Neural cell (in vitro differentiated cells): ENCODE measurements at regions not wholly inside any gene's neighbourhood (a gene's known extent, or its start where the extent isn't known, plus 50 kb on each side); places are given as distances from the start of the nearest gene placed in this dataset.

Source experiments
- CTCF ChIP-seq: fragments of 450-650 bp; IDR thresholded peaks from 2 replicates; pipeline ENCODE4 v1.5.1; 2014; ENCODE audit warnings: antibody characterized with exemption, mild to moderate bottlenecking, moderate library complexity; ENCODE audit not compliant: poor library complexity, severe bottlenecking
- EZH2 ChIP-seq: fragments of 200-600, 300-800 bp; shearing (Covaris generic), sonication (generic); IDR thresholded peaks from 2 replicates; pipeline ENCODE4 v1.6.1; 2014; ENCODE audit warnings: antibody characterized with exemption, low read length, borderline replicate concordance, mild to moderate bottlenecking; ENCODE audit not compliant: insufficient read depth, poor library complexity, severe bottlenecking
- POLR2AphosphoS5 ChIP-seq: IDR thresholded peaks from 2 replicates; pipeline ENCODE4 v1.6.1; 2012

- TF ChIP-seq POLR2AphosphoS5 (no peak), EZH2 (no peak), CTCF (no peak)
These were observed 316.5 kb downstream of the MBD2 start for GRCh38 chr18:53907921-53908320.
